ENCODE measurements at regions not wholly inside any gene's neighbourhood (a gene's known extent, or its start where the extent isn't known, plus 50 kb on each side); places are given as distances from the start of the nearest gene placed in this dataset.

DNA sequence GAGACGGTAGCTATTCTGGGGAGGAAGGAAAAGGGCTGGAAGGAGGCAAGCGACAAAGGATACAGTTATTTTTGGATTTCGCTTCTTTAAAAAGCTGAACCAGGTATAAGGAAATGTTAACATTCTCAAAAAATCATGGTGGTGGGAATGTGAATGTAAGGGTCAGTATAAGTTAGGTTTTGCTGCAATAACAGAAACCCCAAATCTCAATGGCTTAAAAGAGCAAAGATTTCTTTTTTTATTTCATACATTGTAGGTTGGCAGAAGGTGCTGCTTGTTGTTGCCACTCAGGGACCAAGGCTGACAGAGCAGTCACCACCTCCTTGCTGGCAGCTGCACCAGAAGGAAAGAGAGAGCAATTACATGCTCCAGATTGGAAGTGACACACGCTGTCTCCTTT lies 176.3 kb upstream of the LPP start:
- H3K27me3 ChIP-seq: no peaks in the 10 kb centered on the region
- DNase-seq: no peak
- TF ChIP-seq, protein P1, sequence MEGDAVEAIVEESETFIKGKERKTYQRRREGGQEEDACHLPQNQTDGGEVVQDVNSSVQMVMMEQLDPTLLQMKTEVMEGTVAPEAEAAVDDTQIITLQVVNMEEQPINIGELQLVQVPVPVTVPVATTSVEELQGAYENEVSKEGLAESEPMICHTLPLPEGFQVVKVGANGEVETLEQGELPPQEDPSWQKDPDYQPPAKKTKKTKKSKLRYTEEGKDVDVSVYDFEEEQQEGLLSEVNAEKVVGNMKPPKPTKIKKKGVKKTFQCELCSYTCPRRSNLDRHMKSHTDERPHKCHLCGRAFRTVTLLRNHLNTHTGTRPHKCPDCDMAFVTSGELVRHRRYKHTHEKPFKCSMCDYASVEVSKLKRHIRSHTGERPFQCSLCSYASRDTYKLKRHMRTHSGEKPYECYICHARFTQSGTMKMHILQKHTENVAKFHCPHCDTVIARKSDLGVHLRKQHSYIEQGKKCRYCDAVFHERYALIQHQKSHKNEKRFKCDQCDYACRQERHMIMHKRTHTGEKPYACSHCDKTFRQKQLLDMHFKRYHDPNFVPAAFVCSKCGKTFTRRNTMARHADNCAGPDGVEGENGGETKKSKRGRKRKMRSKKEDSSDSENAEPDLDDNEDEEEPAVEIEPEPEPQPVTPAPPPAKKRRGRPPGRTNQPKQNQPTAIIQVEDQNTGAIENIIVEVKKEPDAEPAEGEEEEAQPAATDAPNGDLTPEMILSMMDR (IDR thresholded peaks at IDR 0.05): no peak
- no peak for TF ChIP-seq POLR2A (IDR thresholded peaks at IDR 0.05)
- H3K27ac ChIP-seq: no peak overlapping the region
- no peaks in the 10 kb centered on the region for H3K36me3 ChIP-seq
- H3K4me1 ChIP-seq: peaks cover 0 to 7% (median 2%) of the 10 kb centered on the region in 4 donors
- no peaks in the 10 kb centered on the region for H3K9me3 ChIP-seq
- H3K4me3 ChIP-seq: no peak overlapping the region

GRCh38 chr3:187978433-187979011 lies 175.4 kb upstream of the LPP start:
- no peak for TF ChIP-seq POLR2A (IDR thresholded peaks at IDR 0.05)
- TF ChIP-seq, protein P1 (IDR thresholded peaks at IDR 0.05): no peak
- DNase-seq: peak in 2 of 3 donors; percentile 51 to 54
- no peak overlapping the region for H3K4me3 ChIP-seq
- no peaks in the 10 kb centered on the region for H3K36me3 ChIP-seq
- H3K27me3 ChIP-seq: no peaks in the 10 kb centered on the region
- H3K27ac ChIP-seq: peak overlapping the region in 1 of 4 donors; percentile 59
- H3K9me3 ChIP-seq: no peaks in the 10 kb centered on the region
- H3K4me1 ChIP-seq: peaks cover 0 to 7% (median 2%) of the 10 kb centered on the region in 4 donors

DNA sequence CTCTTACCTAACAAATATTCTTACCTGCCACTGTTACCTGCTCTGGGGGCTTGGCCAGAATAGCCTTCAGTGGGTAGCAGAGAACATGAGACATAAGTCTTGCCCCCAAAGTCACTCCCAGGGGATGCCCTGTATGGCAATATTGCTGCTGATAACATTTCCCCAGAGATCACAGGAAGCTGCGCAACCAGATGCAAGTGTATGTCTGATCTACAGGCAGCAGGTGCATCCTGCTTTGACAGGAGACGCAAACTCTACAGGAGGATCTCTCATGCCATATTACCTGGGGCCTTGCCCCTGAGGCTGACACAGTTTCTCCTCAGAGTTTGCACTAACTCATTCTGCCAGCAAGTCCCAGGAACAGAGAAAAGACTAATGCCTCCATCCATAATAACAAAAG lies 174.4 kb upstream of the LPP start:
- H3K27ac ChIP-seq: peak overlapping the region in 2 of 4 donors; percentile 8 to 59
- H3K4me3 ChIP-seq: no peak overlapping the region
- no peaks in the 10 kb centered on the region for H3K36me3 ChIP-seq
- TF ChIP-seq POLR2A (IDR thresholded peaks at IDR 0.05): no peak
- TF ChIP-seq, protein P1 (IDR thresholded peaks at IDR 0.05): no peak
- no peaks in the 10 kb centered on the region for H3K27me3 ChIP-seq
- H3K4me1 ChIP-seq: peaks cover 0 to 7% (median 2%) of the 10 kb centered on the region in 4 donors
- no peaks in the 10 kb centered on the region for H3K9me3 ChIP-seq
- DNase-seq: peak in 2 of 3 donors; percentile 85

DNA sequence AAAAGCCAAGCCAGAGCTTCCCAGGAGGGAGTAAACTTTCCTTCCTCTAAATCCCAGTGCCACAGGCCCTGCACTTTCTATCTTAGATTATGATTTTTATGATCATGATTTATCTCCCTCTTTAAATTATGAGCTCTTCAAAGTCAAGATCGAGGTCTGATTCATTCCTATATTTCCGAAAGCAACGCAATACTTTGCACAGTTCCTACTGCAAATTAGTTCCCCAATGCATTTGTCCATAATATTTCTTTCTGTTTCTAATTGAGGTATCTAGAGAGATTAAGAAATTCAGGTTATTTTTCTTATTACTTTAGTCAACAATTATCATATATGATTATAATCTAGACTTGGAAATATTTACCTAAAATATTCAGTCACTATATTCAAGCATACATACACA lies 173.1 kb upstream of the LPP start:
- Histone ChIP-seq H3K4me1 (peaks cover 0 to 7% (median 0%) of the 10 kb centered on the region in 4 donors), H3K27ac (no peak overlapping the region), H3K36me3 (no peaks in the 10 kb centered on the region), H3K4me3 (no peak overlapping the region), H3K27me3 (no peaks in the 10 kb centered on the region), H3K9me3 (no peaks in the 10 kb centered on the region)
- no peak for DNase-seq
- no peak for TF ChIP-seq POLR2A (IDR thresholded peaks at IDR 0.05)

DNA sequence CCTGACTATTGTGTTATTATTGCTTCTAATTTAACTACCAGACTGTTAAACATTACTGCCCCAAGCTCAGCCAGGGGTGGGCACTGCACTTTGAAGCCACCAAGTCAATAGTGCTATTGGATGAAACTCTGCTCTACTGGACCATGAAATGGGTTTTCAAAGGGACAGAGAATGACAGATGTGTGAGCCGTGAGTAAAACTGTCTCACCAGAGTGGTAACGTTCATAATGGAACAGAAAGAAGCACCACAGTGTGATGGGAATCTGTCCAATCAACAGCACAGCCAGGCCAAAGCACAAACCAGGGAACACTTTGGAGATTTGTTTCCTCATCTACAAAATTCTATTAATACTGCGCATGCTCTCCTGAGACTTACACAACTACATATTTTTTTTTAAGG lies 171.8 kb upstream of the LPP start:
- Histone ChIP-seq H3K4me1 (peaks cover 0 to 7% (median 0%) of the 10 kb centered on the region in 4 donors), H3K27me3 (no peaks in the 10 kb centered on the region), H3K27ac (no peak overlapping the region), H3K9me3 (no peaks in the 10 kb centered on the region), H3K36me3 (no peaks in the 10 kb centered on the region), H3K4me3 (no peak overlapping the region)
- TF ChIP-seq, protein P1 (IDR thresholded peaks at IDR 0.05): no peak
- TF ChIP-seq POLR2A (IDR thresholded peaks at IDR 0.05): no peak
- no peak for DNase-seq

DNA sequence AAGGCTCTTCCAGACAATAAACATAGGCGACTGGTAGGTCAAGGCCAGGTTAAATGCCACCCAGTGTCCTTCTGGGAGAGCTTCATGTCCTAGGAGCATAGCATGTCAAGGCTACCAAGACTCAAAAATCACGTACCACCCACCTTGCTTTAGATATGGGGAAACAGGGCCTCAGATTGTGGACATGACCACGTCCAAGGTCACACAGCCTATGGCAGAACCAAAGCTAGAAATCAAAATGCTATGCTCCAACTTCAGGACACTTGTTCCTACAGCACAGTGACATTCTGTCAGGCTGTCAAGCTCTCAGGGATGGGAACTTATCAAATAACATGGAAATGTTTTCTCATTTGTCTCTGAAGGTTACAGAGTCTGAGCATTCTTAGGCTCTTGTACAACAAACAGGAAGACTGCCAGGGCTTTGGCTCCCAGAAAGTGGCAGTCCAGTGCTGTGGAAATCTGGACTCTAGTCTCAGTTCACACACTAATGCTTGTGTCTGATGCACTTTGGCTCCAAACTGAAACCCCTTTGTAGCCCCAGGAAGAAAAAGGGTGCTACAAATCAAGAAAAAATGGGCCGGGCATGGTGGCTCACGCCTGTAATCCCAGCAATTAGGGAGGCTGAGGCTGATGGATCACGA lies 170.4 kb upstream of the LPP start:
- no peak for DNase-seq
- Histone ChIP-seq H3K4me3 (no peak overlapping the region), H3K9me3 (no peaks in the 10 kb centered on the region), H3K36me3 (no peaks in the 10 kb centered on the region), H3K27me3 (no peaks in the 10 kb centered on the region), H3K4me1 (peaks cover 0 to 4% (median 0%) of the 10 kb centered on the region in 4 donors), H3K27ac (no peak overlapping the region)
- TF ChIP-seq, protein P1 (IDR thresholded peaks at IDR 0.05): no peak
- no peak for TF ChIP-seq POLR2A (IDR thresholded peaks at IDR 0.05)

All from Peyer's patch (tissue), 4 donors.